ENCODE measurements at regions not wholly inside any gene's neighbourhood (a gene's known extent, or its start where the extent isn't known, plus 50 kb on each side); places are given as distances from the start of the nearest gene placed in this dataset.

GRCh38 chr4:99711657-99712056 lies 54.0 kb upstream of the C4orf54 start:
- TF ChIP-seq PPARA (CRISPR knock-in tag; IDR thresholded peaks at IDR 0.05; ENCODE audit: borderline replicate concordance): no peak
- TF ChIP-seq POU6F1 (CRISPR knock-in tag; IDR thresholded peaks at IDR 0.05; ENCODE audit: borderline replicate concordance, low read depth): no peak
- TF ChIP-seq ISL1 (CRISPR knock-in tag; IDR thresholded peaks at IDR 0.05): no peak
- TF ChIP-seq ZNF70 (CRISPR knock-in tag; IDR thresholded peaks at IDR 0.05): no peak
- no peak for TF ChIP-seq ARNTL (CRISPR knock-in tag; IDR thresholded peaks at IDR 0.05; ENCODE audit: borderline replicate concordance, low read depth)
- TF ChIP-seq RARB (CRISPR knock-in tag; IDR thresholded peaks at IDR 0.05): no peak
- TF ChIP-seq TCF4 (CRISPR knock-in tag; IDR thresholded peaks at IDR 0.05; ENCODE audit: borderline replicate concordance): no peak
- no peak for TF ChIP-seq CREB5 (CRISPR knock-in tag; IDR thresholded peaks at IDR 0.05; ENCODE audit: low read depth)
- no peak for TF ChIP-seq ZFP3 (CRISPR knock-in tag; IDR thresholded peaks at IDR 0.05)
- TF ChIP-seq TSHZ2 (CRISPR knock-in tag; IDR thresholded peaks at IDR 0.05): no peak
- no peak for TF ChIP-seq BACH2 (CRISPR knock-in tag; IDR thresholded peaks at IDR 0.05; ENCODE audit: borderline replicate concordance)
- TF ChIP-seq TOX (CRISPR knock-in tag; IDR thresholded peaks at IDR 0.05; ENCODE audit: borderline replicate concordance): no peak
- no peak for TF ChIP-seq CSDC2 (CRISPR knock-in tag; IDR thresholded peaks at IDR 0.05)
- TF ChIP-seq CSRNP3 (CRISPR knock-in tag; IDR thresholded peaks at IDR 0.05): no peak
- TF ChIP-seq OSR1 (CRISPR knock-in tag; IDR thresholded peaks at IDR 0.05): no peak
- no peak for TF ChIP-seq ZNF8 (CRISPR knock-in tag; IDR thresholded peaks at IDR 0.05)
- no peak for TF ChIP-seq ZNF565 (CRISPR knock-in tag; conservative IDR thresholded peaks at IDR 0.05; ENCODE audit: low read depth)
- no peak for TF ChIP-seq SNAI2 (CRISPR knock-in tag; IDR thresholded peaks at IDR 0.05)
- TF ChIP-seq PATZ1 (CRISPR knock-in tag; IDR thresholded peaks at IDR 0.05; ENCODE audit: borderline replicate concordance): no peak
- TF ChIP-seq ZFP30 (CRISPR knock-in tag; IDR thresholded peaks at IDR 0.05): no peak
- no peak for ATAC-seq

GRCh38 chr4:99710681-99711345 lies 53.2 kb upstream of the C4orf54 start:
- TF ChIP-seq ISL1 (CRISPR knock-in tag; IDR thresholded peaks at IDR 0.05): no peak
- TF ChIP-seq TCF4 (CRISPR knock-in tag; IDR thresholded peaks at IDR 0.05; ENCODE audit: borderline replicate concordance): no peak
- TF ChIP-seq CSRNP3 (CRISPR knock-in tag; IDR thresholded peaks at IDR 0.05): no peak
- TF ChIP-seq ZC3H10 (CRISPR knock-in tag; IDR thresholded peaks at IDR 0.05): no peak
- no peak for TF ChIP-seq GLIS3 (CRISPR knock-in tag; IDR thresholded peaks at IDR 0.05)
- no peak for ATAC-seq

Data from SK-N-SH treated with all-trans-retinoic acid at 6 μM for 48 hours (cell line).